DND-41 (cell line): ENCODE measurements at regions not wholly inside any gene's neighbourhood (a gene's known extent, or its start where the extent isn't known, plus 50 kb on each side); places are given as distances from the start of the nearest gene placed in this dataset.
"Not testable (repeated sequence)": the region's sequence is repeated elsewhere in the genome, so short reads cannot be mapped to it uniquely, and the experiment has no call there.

ENCODE experiments used
- CTCF ChIP-seq: IDR thresholded peaks from 2 replicates; pipeline ENCODE4 v1.5.1; 2012; ENCODE audit warnings: borderline replicate concordance, low read length, moderate library complexity, mild to moderate bottlenecking; ENCODE audit not compliant: poor library complexity, severe bottlenecking; ENCODE audit errors: extremely low read depth
- EZH2 ChIP-seq: IDR thresholded peaks from 3 replicates; pipeline ENCODE4 v1.6.1; 2012; ENCODE audit warnings: borderline replicate concordance, low read depth, mild to moderate bottlenecking, moderate library complexity, low read length, inconsistent platforms; ENCODE audit not compliant: severe bottlenecking

- TF ChIP-seq CTCF, EZH2: not testable (repeated sequence)
Observed at GRCh38 chr18:65998971-65999700, 248.3 kb downstream of the CDH7 start.
